Astrocyte of the spinal cord (primary cell): ENCODE measurements at regions not wholly inside any gene's neighbourhood (a gene's known extent, or its start where the extent isn't known, plus 50 kb on each side); places are given as distances from the start of the nearest gene placed in this dataset.

ENCODE experiments used
- DNase-seq: peaks from one replicate; pipeline ENCODE4 v3.0.0; 2011; ENCODE audit warnings: low read depth, low spot score
- H3K4me3 ChIP-seq: 2 replicates; pipeline ENCODE4 v1.5.1; 2011; ENCODE audit warnings: low read depth, mild to moderate bottlenecking, low read length, moderate library complexity
- in situ Hi-C: cut with HindIII; loops from 2 replicates; pipeline ENCODE4 v1.10.0; 2017; ENCODE audit warnings: low sequenced_read_pairs
- TF ChIP-seq, protein P1 (sequence below): IDR thresholded peaks from 2 replicates; pipeline ENCODE4 v1.5.1; 2012; ENCODE audit warnings: low read depth, mild to moderate bottlenecking, low read length, inconsistent platforms

DNA sequence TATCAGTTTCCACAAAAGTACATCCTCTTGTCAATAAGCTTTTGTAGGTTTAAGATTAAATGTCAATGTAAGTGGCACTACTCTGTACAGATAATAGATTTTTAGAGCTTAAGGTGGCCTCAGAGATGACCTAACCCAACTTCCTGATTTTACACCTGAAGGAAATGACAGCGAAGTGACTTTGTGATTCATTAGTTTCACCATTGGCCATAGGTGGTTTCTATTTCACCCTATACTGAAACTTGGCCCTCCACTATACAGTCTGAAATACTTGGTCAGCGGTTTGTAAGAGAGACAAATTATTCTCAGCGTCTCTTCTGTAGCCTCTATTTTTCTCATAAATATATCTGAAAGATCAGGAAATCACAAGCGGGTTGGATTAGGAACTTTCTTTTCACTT, 330.4 kb upstream of the FAM98A start:
- TF ChIP-seq, protein P1, sequence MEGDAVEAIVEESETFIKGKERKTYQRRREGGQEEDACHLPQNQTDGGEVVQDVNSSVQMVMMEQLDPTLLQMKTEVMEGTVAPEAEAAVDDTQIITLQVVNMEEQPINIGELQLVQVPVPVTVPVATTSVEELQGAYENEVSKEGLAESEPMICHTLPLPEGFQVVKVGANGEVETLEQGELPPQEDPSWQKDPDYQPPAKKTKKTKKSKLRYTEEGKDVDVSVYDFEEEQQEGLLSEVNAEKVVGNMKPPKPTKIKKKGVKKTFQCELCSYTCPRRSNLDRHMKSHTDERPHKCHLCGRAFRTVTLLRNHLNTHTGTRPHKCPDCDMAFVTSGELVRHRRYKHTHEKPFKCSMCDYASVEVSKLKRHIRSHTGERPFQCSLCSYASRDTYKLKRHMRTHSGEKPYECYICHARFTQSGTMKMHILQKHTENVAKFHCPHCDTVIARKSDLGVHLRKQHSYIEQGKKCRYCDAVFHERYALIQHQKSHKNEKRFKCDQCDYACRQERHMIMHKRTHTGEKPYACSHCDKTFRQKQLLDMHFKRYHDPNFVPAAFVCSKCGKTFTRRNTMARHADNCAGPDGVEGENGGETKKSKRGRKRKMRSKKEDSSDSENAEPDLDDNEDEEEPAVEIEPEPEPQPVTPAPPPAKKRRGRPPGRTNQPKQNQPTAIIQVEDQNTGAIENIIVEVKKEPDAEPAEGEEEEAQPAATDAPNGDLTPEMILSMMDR = no peak
- no peak overlapping the region for H3K4me3 ChIP-seq
- no peak for DNase-seq
- in situ Hi-C loops = no loop called here

GRCh38 chr2:33927756-33928155, 328.7 kb upstream of the FAM98A start:
- TF ChIP-seq, protein P1 = no peak
- no peak overlapping the region for H3K4me3 ChIP-seq
- no peak for DNase-seq
- in situ Hi-C loops = no loop called here

DNA sequence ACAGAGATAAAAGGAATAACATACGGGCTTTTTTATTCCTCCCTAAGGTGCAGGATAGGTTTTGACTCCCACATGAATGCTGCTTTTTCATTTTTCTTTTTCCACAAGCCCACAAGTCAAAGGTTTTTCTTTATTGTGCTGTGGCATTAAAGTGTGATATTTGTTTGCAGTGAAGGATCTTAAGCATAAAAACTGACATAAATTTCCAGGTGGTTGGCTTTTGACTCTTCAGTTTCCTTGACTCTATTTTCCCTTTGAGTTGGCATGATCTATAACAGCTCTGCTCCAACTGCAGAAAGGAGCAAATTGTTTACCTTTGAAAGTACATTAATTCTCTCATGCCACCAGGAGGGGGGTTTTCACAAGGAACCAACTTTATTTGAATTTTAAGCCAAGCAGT, 326.2 kb upstream of the FAM98A start:
- no peak overlapping the region for H3K4me3 ChIP-seq
- in situ Hi-C loops = no loop called here
- TF ChIP-seq, protein P1 = no peak
- no peak for DNase-seq

DNA sequence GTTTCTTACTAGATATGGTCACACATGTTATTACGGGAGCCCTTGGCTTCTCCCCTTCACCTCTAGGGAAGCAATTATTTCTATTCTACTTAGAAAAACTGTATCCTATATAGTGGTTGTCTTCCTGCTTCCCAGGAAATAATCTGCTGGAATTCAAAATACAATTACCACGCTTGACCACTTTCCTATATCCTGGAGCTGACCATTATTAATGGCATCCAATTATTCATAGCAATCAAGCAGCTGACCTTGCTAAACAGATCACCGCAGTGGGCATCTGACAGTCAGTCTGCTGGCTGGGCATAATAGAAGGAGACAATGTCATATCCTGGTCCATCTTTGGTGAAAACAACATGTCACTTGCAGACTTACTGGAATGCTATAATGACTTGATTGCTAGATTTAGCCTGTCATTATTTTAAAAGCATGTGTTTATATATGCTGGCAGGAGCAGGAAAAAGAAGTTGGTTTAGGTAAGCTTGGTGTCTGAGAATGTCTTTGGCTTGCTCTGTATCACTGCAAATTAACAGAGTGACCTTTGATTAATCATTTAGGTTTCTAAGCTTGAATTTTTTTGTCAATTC, 325.6 kb upstream of the FAM98A start:
- TF ChIP-seq, protein P1 = no peak
- DNase-seq = no peak
- no peak overlapping the region for H3K4me3 ChIP-seq
- in situ Hi-C loops = no loop called here

DNA sequence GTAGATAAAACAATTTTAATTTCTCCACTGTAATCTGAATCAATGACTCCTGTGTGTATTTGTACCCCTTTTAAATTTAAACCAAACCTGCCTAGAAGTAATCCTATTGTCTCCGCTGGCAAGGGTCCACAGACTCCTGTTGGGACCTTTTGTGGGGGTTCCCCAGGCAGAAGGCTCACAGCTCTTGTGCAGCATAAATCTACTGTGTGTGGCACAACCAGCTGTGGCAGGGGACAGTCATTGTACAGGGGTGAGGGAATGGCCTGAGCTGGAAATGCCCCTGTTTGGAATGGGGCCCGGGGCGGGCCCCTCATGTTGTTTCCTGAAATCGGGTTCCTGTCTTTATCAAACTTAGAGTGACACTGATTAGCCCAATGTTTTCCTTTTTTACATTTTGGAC, 318.2 kb upstream of the FAM98A start:
- H3K4me3 ChIP-seq = no peak overlapping the region
- no peak for DNase-seq
- in situ Hi-C loops = no loop called here
- TF ChIP-seq, protein P1 = no peak

GRCh38 chr2:33913071-33913616, 314.0 kb upstream of the FAM98A start:
- H3K4me3 ChIP-seq = no peak overlapping the region
- in situ Hi-C loops = no loop called here
- TF ChIP-seq, protein P1 = no peak
- no peak for DNase-seq
